DOHH2 (cell line): ENCODE measurements at regions not wholly inside any gene's neighbourhood (a gene's known extent, or its start where the extent isn't known, plus 50 kb on each side); places are given as distances from the start of the nearest gene placed in this dataset.

ENCODE experiments used
- CTCF ChIP-seq: fragments of 200-600 bp; sonication (generic); IDR thresholded peaks from one replicate; pipeline ENCODE4 v1.5.1; 2014; ENCODE audit warnings: antibody characterized with exemption, mild to moderate bottlenecking, low read depth, low read length; ENCODE audit not compliant: poor library complexity, severe bottlenecking
- EZH2phosphoT487 ChIP-seq: fragments of 200-600 bp; sonication (generic); IDR thresholded peaks from 2 replicates; pipeline ENCODE4 v1.6.1; 2017; ENCODE audit warnings: borderline replicate concordance, mild to moderate bottlenecking, antibody characterized with exemption, low read length, moderate library complexity, mixed read lengths

- TF ChIP-seq CTCF (no peak), EZH2phosphoT487 (no peak)
Observed at GRCh38 chr5:164091836-164092235, 586.4 kb downstream of the MAT2B start.
